MCF 10A (cell line): ENCODE measurements at regions not wholly inside any gene's neighbourhood (a gene's known extent, or its start where the extent isn't known, plus 50 kb on each side); places are given as distances from the start of the nearest gene placed in this dataset.

Experiments
- BruUV-seq: library from RNA; stranded (reverse); fragments of 400-500 nt; replicated peaks from 2 replicates; lab custom pipeline; 2021; lab: Mats Ljungman, UMichigan
- CTCF ChIA-PET: fragments of 300-600 bp; sonication (Branson Sonifier 250); formaldehyde crosslinking; extraction: SDS; loops from one replicate; lab custom pipeline; 2021; ENCODE audit warnings: antibody characterized with exemption, inconsistent platforms; lab: Yijun Ruan, JAX
- POLR2A ChIA-PET: fragments of 300-600, 350-650 bp; sonication (Branson Sonifier 250); formaldehyde crosslinking; extraction: SDS; loops from one replicate; lab custom pipeline; 2020; ENCODE audit warnings: antibody characterized with exemption, inconsistent platforms; lab: Yijun Ruan, JAX
- DNase-seq: peaks from one replicate; pipeline ENCODE4 v3.0.0-alpha.2; 2018; ENCODE audit not compliant: unreplicated experiment
- H3K27ac Mint-ChIP-seq: one replicate; pipeline ENCODE4 v1.8.0; 2022; ENCODE audit warnings: mild to moderate bottlenecking, low read depth, mixed read lengths; ENCODE audit not compliant: unreplicated experiment
- H3K27me3 Mint-ChIP-seq: one replicate; pipeline ENCODE4 v1.8.0; 2022; ENCODE audit warnings: mixed read lengths; ENCODE audit not compliant: insufficient read depth, unreplicated experiment
- H3K36me3 Mint-ChIP-seq: one replicate; pipeline ENCODE4 v1.8.0; 2022; ENCODE audit warnings: mild to moderate bottlenecking, moderate library complexity, mixed read lengths; ENCODE audit not compliant: insufficient read depth, unreplicated experiment
- H3K4me1 Mint-ChIP-seq: one replicate; pipeline ENCODE4 v1.8.0; 2022; ENCODE audit warnings: mixed read lengths; ENCODE audit not compliant: insufficient read depth, unreplicated experiment
- H3K4me3 Mint-ChIP-seq: one replicate; pipeline ENCODE4 v1.8.0; 2022; ENCODE audit warnings: mild to moderate bottlenecking, moderate library complexity, mixed read lengths; ENCODE audit not compliant: unreplicated experiment
- H3K9me3 Mint-ChIP-seq: one replicate; pipeline ENCODE4 v1.8.0; 2022; ENCODE audit warnings: mixed read lengths; ENCODE audit not compliant: unreplicated experiment
- intact Hi-C: fragments of 100-400 bp; cut with micrococcal nuclease; formaldehyde crosslinking; loops from 2 replicates; pipeline ENCODE4 v1.14.1; 2022
- TF ChIP-seq, protein P1 (sequence below): fragments of 200-600 bp; IDR thresholded peaks from one replicate; pipeline ENCODE4 v1.8.0; 2022; ENCODE audit warnings: antibody characterized with exemption, mild to moderate bottlenecking; ENCODE audit not compliant: unreplicated experiment

DNA sequence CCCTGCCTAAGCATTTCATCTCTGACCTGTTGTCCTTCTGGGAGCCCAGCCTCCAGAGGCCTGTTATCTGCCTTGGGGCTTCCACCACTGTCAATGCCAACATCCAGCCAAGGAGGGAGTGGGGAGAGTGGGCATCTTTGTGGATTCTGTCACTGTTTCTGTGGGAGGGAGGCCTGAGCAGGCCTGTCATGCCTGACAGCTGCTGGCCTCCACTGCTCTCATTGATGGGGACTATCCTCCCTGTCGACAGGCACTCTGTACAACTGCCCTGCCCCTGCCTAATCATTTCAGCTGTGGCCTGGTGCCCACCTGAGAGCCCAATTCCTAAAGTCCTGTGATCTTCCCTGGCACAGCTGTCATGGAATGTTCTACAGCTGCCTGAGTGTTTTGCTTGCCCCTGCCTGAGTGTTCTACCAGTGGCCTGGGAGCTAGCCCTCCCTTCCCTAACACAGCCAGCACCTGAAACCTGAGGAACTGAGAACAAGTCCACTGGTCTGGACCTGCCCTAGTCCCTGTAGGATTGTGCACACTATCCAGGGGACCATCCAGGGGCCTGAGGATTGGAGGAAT, 145.3 kb downstream of the FAM83B start:
- no peaks in the 10 kb centered on the region for H3K9me3 Mint-ChIP-seq
- DNase-seq: no peak
- TF ChIP-seq, protein P1, sequence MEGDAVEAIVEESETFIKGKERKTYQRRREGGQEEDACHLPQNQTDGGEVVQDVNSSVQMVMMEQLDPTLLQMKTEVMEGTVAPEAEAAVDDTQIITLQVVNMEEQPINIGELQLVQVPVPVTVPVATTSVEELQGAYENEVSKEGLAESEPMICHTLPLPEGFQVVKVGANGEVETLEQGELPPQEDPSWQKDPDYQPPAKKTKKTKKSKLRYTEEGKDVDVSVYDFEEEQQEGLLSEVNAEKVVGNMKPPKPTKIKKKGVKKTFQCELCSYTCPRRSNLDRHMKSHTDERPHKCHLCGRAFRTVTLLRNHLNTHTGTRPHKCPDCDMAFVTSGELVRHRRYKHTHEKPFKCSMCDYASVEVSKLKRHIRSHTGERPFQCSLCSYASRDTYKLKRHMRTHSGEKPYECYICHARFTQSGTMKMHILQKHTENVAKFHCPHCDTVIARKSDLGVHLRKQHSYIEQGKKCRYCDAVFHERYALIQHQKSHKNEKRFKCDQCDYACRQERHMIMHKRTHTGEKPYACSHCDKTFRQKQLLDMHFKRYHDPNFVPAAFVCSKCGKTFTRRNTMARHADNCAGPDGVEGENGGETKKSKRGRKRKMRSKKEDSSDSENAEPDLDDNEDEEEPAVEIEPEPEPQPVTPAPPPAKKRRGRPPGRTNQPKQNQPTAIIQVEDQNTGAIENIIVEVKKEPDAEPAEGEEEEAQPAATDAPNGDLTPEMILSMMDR: no peak
- no peaks in the 10 kb centered on the region for H3K36me3 Mint-ChIP-seq
- no peaks in the 10 kb centered on the region for H3K27me3 Mint-ChIP-seq
- ChIA-PET CTCF (no interaction called here), POLR2A (no interaction called here)
- intact Hi-C loops: no loop called here
- no peak overlapping the region for H3K4me3 Mint-ChIP-seq
- no peaks in the 10 kb centered on the region for H3K4me1 Mint-ChIP-seq
- BruUV-seq: no TSS peak
- H3K27ac Mint-ChIP-seq: no peak overlapping the region

DNA sequence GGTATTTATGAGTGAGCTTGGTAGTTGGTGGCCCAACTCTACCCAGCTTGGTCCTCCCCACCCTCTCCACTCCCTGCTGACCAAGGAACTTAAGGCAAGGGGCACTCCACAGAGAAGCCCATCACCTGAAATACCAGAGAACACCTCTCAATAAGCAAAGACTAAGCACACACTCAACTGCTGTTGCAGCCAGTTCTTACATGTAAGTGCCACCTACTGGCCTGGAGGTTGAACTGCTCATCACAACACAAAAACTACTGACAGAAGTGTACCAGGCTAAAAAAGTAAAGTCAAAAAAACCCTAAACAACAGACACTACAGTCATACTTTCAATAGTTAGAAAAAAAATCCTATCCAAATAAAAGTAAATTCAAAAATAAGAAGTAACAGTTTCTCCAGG, 146.2 kb downstream of the FAM83B start:
- CTCF ChIA-PET: interaction anchor here (0.6 to 1.1 kb wide), 4 partner anchors 49 to 477 kb away, joined by 3 to 4 read pairs (median 3); no protein-coding TSS in a partner anchor
- no peak for DNase-seq
- no peaks in the 10 kb centered on the region for H3K36me3 Mint-ChIP-seq
- POLR2A ChIA-PET: interaction anchor here (0.5 to 0.6 kb wide), 2 partner anchors 103 to 252 kb away, joined by 3 read pairs; no protein-coding TSS in a partner anchor
- BruUV-seq: no TSS peak
- intact Hi-C loops: no loop called here
- H3K4me3 Mint-ChIP-seq: no peak overlapping the region
- H3K27me3 Mint-ChIP-seq: no peaks in the 10 kb centered on the region
- H3K27ac Mint-ChIP-seq: no peak overlapping the region
- no peaks in the 10 kb centered on the region for H3K4me1 Mint-ChIP-seq
- TF ChIP-seq, protein P1: peak; percentile 23
- no peaks in the 10 kb centered on the region for H3K9me3 Mint-ChIP-seq

DNA sequence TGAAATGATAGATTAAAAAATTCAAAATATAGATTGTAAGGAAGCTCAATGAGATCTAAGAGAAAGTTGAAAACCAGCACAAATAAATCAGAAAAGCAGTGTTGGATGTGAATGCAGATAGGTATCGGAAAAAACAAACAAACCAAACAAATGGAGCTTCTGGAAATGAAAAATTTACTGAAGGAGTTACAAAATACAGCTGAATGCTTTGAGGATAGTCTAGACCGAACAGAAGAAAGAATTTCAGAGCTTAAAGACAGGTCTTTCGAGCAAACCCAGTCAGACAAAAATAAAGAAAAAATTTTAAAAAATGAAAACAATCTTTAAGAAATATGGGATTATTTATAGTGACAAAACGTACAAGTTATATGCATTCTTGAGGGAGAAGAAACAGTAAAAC, 146.7 kb downstream of the FAM83B start:
- no peaks in the 10 kb centered on the region for H3K4me1 Mint-ChIP-seq
- no peaks in the 10 kb centered on the region for H3K27me3 Mint-ChIP-seq
- intact Hi-C loops: no loop called here
- no peak for DNase-seq
- H3K9me3 Mint-ChIP-seq: no peaks in the 10 kb centered on the region
- no TSS peak for BruUV-seq
- no peak overlapping the region for H3K27ac Mint-ChIP-seq
- ChIA-PET CTCF (interaction anchor here (0.6 to 1.4 kb wide), 4 partner anchors 276 to 748 kb away, joined by 3 to 4 read pairs (median 3); no protein-coding TSS in a partner anchor), POLR2A (interaction anchor here (0.5 kb wide), 1 partner anchor 102 kb away, joined by 3 read pairs; no protein-coding TSS in a partner anchor)
- H3K4me3 Mint-ChIP-seq: no peak overlapping the region
- TF ChIP-seq, protein P1: no peak
- no peaks in the 10 kb centered on the region for H3K36me3 Mint-ChIP-seq

DNA sequence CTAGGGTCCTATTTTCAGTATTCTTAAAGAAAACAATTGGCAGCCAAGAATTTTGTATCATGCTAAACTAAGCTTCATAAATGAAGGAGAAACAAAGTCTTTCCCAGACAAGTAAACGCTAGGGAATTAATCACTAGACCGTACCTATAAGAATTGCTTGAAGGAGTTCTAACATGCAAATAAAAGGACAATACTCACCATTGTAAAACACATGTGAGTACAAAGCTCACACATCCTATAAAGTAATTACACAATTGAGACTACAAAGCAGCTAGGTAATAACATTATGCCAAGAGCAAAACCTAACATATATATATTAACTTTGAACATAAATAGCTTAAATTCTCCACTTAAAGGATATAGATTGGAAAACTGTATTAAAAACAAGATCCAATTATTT, 147.4 kb downstream of the FAM83B start:
- ChIA-PET CTCF (interaction anchor here (0.6 to 1.4 kb wide), 4 partner anchors 74 to 1269 kb away, joined by 3 read pairs; no protein-coding TSS in a partner anchor), POLR2A (no interaction called here)
- Mint-ChIP-seq H3K4me3 (no peak overlapping the region), H3K27ac (no peak overlapping the region), H3K9me3 (no peaks in the 10 kb centered on the region), H3K27me3 (no peaks in the 10 kb centered on the region), H3K4me1 (no peaks in the 10 kb centered on the region), H3K36me3 (no peaks in the 10 kb centered on the region)
- no TSS peak for BruUV-seq
- intact Hi-C loops: no loop called here
- TF ChIP-seq, protein P1: no peak
- no peak for DNase-seq
